Urinary bladder (tissue), 3 donors: ENCODE measurements at regions not wholly inside any gene's neighbourhood (a gene's known extent, or its start where the extent isn't known, plus 50 kb on each side); places are given as distances from the start of the nearest gene placed in this dataset.
"Not testable (repeated sequence)": the region's sequence is repeated elsewhere in the genome, so short reads cannot be mapped to it uniquely, and the experiment has no call there.

ENCODE experiments used
- DNase-seq: peaks from one replicate; pipeline ENCODE4 v3.0.0-alpha.2; 2015; ENCODE audit errors: extremely low spot score
- H3K27ac ChIP-seq: one replicate; pipeline ENCODE4 v1.5.1; 2013; ENCODE audit warnings: low read depth, mild to moderate bottlenecking, moderate library complexity
- H3K36me3 ChIP-seq: one replicate; pipeline ENCODE4 v1.6.1; 2013; ENCODE audit warnings: mild to moderate bottlenecking, moderate library complexity; ENCODE audit not compliant: insufficient read depth
- H3K4me1 ChIP-seq: one replicate; pipeline ENCODE4 v1.6.1; 2013; ENCODE audit warnings: mild to moderate bottlenecking, moderate library complexity; ENCODE audit not compliant: insufficient read depth
- H3K4me3 ChIP-seq: one replicate; pipeline ENCODE4 v1.5.1; 2013; ENCODE audit warnings: low read depth, low read length
- WGBS: extraction: QIAGEN DNeasy Blood & Tissue Kit; methylation state at CpG from one replicate; pipeline ENCODE4 v1.1.7; 2013; 5-methylcytosine and 5-hydroxymethylcytosine counted together
- donor health status: healthy with polysubstance abuse.
- donor health status: healthy.

DNA sequence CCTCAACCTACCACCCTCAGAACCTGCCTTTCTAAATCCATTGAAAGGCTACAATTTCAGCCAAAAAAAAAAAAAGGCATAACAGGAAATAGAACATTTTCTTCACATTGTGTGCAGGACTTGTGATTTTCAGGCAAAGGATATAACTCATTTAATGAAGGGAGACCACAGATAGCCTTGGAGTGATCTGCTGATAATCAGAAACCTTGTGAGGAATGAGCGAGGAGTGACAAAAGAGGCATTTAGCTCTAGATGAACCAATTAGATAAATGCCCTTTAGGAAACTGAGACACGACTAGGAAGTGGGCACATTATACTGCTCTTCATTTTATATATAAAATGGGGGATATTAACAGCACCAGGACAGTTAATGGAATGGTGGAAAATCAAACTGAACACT, 216.5 kb upstream of the GRIA4 start:
- no peak for DNase-seq
- no peaks in the 10 kb centered on the region for H3K4me1 ChIP-seq
- no peaks in the 10 kb centered on the region for H3K36me3 ChIP-seq
- 73% methylated on average over 2 of the region's 2 CpGs for WGBS
- H3K4me3 ChIP-seq = no peak overlapping the region
- H3K27ac ChIP-seq = no peak overlapping the region

DNA sequence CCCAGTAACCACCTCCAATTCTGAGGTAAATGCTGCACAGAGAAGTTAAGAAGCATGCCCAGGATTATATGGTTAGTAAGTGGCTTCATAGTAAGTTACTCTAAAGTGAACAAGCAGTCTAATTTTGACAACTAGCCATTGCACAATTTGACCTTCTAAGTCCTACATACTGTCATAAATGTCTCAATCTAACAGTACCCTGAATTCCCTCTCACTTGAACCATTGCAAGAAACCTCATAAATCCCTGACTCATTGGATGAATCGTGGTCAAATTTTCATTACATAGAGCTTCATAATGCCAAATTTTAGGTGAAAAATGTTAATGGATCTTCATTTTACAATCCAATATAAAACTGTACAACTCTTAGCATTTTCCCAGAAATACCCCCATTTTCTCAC, 217.3 kb upstream of the GRIA4 start:
- Histone ChIP-seq H3K4me3 (no peak overlapping the region), H3K36me3 (no peaks in the 10 kb centered on the region), H3K4me1 (no peaks in the 10 kb centered on the region), H3K27ac (no peak overlapping the region)
- DNase-seq = no peak
- 84% methylated on average over 1 of the region's 1 CpG for WGBS

DNA sequence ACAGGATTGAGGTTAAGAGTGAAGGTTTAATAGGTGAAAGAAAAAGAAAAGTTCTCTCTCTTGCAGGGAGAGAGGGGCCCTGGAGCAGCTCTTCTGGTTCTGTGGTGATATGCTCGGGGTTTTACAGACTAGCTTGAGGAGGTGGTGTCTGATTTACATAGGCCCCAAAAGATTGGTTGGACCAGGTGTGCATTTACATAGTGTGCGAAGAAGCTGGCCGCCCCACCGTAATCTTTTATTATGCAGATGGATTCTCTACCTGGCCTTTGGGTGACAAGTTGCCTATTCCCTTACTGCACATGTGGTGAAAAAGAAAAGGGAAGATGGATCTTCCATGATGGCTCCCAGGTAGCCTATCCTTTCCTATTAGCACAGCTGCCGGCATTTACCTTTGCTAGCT, 219.9 kb upstream of the GRIA4 start:
- H3K36me3 ChIP-seq = no peaks in the 10 kb centered on the region
- no peaks in the 10 kb centered on the region for H3K4me1 ChIP-seq
- no peak overlapping the region for H3K4me3 ChIP-seq
- no peak for DNase-seq
- WGBS = 92% methylated on average over 5 of the region's 5 CpGs
- no peak overlapping the region for H3K27ac ChIP-seq

DNA sequence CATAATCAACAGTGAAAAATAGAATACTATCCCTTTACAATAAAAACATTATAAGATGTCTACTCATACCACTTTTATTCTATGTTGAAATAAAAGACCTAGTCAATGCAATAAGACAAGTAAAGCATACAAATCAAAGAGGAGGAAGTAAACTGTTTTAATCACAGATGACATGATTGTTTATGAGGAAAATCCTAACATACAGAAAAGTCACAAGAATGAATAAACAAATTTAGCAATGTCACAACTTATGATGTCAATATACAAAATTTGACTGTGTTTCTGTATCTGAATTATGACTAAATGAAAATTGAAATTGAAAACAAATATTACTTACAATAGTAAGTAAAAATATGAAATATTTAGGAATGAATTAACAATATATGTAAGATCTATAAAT, 221.9 kb upstream of the GRIA4 start:
- Histone ChIP-seq H3K27ac (no peak overlapping the region), H3K36me3 (no peaks in the 10 kb centered on the region), H3K4me3 (no peak overlapping the region), H3K4me1 (no peaks in the 10 kb centered on the region)
- DNase-seq = no peak

DNA sequence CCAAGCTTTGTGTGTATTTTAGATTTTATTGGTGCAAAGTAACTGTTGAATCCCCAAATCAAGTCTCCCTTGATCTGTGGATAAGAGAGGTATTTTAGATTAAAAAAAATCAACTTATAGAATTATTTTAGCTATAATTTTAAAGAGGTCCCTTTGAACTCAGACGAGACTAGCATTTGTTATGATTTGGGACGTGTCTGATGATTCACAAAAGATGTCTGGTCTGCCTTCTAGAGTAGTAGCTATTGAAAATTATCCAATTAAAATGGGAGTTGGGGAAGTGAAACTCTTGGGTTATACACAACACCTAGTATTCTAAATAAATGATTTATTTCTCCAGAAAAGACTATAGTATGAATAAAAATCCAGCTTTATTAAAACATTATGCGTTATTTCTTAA, 227.9 kb upstream of the GRIA4 start:
- Histone ChIP-seq H3K4me1 (no peaks in the 10 kb centered on the region), H3K4me3 (no peak overlapping the region), H3K36me3 (no peaks in the 10 kb centered on the region), H3K27ac (no peak overlapping the region)
- no peak for DNase-seq
- 45% methylated on average over 3 of the region's 3 CpGs for WGBS

DNA sequence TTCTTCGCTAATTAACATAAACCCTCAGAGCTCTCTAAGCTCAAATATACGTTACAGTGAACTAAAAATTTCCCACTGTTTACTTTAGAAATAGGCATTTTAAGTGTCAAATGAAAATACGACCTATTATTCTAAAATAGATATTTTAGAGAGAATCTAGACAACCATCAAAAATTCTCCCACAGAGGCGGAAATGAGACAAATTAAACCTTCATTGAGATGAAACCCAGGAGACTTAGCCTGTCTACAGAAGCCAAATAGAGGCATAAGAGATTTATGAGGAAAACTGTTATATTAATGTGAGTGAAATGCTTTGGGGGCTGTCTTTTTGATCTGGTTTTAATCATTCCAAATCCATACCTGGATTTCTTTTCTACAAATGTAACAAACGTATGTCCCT, 232.0 kb upstream of the GRIA4 start:
- no peak for DNase-seq
- 76% methylated on average over 5 of the region's 5 CpGs for WGBS
- H3K4me1 ChIP-seq = no peaks in the 10 kb centered on the region
- no peaks in the 10 kb centered on the region for H3K36me3 ChIP-seq
- no peak overlapping the region for H3K27ac ChIP-seq
- no peak overlapping the region for H3K4me3 ChIP-seq

DNA sequence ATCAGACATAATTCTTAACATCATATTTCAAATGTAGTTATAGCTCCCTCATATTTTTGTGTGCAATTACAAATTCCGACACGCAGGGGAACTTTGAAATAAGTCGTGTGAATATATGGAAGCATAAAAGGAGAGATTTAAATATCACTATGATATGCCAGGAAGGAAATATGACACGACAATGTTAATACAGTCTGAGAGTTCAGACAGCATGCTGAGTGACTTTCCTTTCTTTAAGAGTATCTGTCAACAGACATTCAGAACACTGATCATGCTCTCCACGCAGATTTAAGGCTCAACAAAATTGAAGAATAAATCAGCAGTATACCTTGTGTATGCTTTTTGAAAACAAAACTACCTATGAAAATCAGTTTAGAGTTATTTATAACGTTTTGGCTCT, 232.6 kb upstream of the CARD18 start:
- DNase-seq = no peak
- H3K27ac ChIP-seq = no peak overlapping the region
- H3K4me3 ChIP-seq = no peak overlapping the region
- WGBS = 57% methylated on average over 6 of the region's 6 CpGs
- H3K36me3 ChIP-seq = no peaks in the 10 kb centered on the region
- no peaks in the 10 kb centered on the region for H3K4me1 ChIP-seq

DNA sequence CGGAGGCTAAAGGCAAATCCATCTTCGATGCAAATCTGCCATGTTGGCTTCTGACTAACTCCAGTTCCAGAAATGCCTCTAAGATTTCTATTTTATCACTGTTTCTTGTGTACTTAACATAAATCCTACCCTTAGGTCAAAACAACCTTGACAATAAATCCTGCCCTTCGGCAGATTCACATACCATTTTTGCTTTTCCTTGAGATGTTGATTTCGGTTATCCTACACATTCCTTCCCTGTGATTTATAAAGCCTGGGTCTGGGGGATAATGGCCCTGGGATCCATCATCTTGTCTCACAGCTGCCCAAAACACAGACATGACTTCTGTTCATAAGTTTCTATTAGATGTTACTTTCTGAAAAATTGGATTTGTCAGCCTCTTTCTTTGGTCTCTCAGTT, 231.7 kb upstream of the CARD18 start:
- no peak overlapping the region for H3K4me3 ChIP-seq
- no peaks in the 10 kb centered on the region for H3K4me1 ChIP-seq
- 47% methylated on average over 4 of the region's 4 CpGs for WGBS
- no peak for DNase-seq
- H3K27ac ChIP-seq = no peak overlapping the region
- no peaks in the 10 kb centered on the region for H3K36me3 ChIP-seq

DNA sequence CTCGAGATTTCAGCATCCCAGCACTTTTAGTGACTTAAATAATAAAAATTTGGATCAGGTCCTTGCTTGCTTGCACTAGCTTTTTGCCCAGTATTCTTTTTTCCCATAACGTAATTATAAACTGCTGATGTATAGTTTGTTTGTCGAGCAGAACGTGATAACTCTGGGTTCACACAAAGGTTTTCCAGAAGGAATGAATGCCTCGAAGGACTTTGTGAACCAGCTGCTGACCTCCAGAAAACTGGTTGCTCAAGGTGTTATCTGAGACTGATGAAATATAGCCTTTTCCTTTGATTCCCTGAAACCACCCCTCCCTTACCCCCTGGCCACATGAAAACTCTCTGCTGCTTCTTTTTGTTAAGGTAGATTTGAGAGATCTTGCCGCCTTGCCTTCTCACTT, 229.1 kb upstream of the CARD18 start:
- no peaks in the 10 kb centered on the region for H3K4me1 ChIP-seq
- no peak overlapping the region for H3K27ac ChIP-seq
- WGBS = 33% methylated on average over 6 of the region's 6 CpGs
- H3K36me3 ChIP-seq = no peaks in the 10 kb centered on the region
- H3K4me3 ChIP-seq = no peak overlapping the region
- no peak for DNase-seq

DNA sequence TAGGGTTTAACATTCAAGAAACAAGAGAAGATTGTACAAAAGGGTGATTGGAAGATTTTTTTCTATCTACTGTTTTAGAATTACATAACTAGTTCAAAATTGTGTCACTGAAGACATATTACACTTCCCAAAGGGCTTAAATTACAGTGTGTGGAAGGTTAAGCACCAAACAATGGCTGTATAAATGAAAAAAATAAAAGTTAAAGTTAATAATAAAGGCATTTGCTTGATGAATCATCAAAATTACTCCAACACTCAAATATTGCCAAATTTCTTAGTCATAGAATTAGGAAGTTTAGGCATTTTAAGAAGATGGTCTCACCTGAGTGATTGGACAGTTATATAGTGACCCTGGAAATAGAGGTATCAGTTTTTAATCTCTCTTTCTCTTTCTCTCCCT, 227.6 kb upstream of the CARD18 start:
- H3K36me3 ChIP-seq = no peaks in the 10 kb centered on the region
- no peak for DNase-seq
- no peaks in the 10 kb centered on the region for H3K4me1 ChIP-seq
- H3K4me3 ChIP-seq = no peak overlapping the region
- no peak overlapping the region for H3K27ac ChIP-seq

DNA sequence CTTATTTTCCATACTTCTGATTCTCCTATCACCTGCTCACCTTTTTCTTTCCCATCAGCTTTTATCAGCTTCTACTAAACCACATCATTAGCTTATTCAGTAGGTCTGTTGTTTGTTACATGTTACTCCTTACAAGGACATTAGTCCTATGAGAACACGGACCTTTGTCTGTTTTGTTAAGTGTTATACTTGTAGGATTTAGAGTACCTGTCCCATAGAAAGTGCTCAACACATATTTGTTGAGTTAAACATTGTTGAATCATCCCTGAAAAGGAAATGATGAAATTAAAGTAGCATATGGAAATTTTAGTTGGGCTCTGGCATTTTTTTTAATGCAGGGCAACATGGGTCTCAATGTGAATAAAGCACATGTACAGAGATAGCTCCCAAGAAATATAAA, 222.1 kb upstream of the CARD18 start:
- Histone ChIP-seq H3K36me3 (no peaks in the 10 kb centered on the region), H3K4me1 (no peaks in the 10 kb centered on the region), H3K4me3 (no peak overlapping the region), H3K27ac (no peak overlapping the region)
- whole genome bisulfite sequencing = 75% methylated on average over 1 of the region's 1 CpG
- no peak for DNase-seq

DNA sequence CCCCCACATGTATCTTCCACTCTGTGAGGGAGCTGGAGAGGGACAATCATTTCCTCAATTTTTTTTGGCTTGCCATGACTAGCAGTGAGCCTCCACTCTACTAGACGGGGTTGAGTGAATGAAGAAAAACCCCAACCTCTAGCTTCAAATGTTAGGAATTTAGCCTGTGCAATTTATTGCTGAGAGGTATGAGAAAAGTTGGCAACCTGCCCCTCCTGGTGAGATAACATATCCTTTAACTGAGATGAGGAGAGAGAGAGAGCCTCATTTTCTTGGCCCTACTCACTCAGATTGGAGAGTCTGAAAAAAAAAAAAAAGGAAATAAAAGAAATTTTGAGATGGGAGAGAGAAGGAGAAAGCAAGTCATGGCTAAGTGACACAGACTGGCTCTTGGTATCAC, 218.2 kb upstream of the CARD18 start:
- Histone ChIP-seq H3K4me1 (no peaks in the 10 kb centered on the region), H3K36me3 (no peaks in the 10 kb centered on the region), H3K4me3 (no peak overlapping the region), H3K27ac (no peak overlapping the region)
- 41% methylated on average over 1 of the region's 1 CpG for WGBS
- no peak for DNase-seq

DNA sequence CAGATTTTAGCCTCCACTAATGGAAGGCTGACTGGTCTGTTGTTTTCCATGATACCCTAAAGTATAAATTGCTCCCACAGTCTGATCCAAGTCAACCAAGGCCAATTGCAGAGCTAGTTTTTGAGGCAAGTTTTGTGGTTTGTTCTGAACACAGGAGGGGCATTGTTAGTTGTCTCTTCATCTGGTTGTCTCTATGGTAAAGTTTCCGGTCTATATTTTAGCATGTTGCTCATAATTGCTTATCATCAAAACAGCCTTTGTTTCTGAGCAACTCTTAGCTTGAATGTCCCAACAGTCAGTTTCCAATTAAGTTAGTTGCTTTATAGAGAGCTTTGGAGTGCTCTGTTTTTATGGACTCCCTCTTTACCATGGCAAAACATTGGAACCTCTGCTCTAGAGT, 217.6 kb upstream of the CARD18 start:
- DNase-seq = no peak
- Histone ChIP-seq H3K27ac (no peak overlapping the region), H3K4me3 (no peak overlapping the region), H3K4me1 (no peaks in the 10 kb centered on the region), H3K36me3 (no peaks in the 10 kb centered on the region)
- 91% methylated on average over 1 of the region's 1 CpG for WGBS

DNA sequence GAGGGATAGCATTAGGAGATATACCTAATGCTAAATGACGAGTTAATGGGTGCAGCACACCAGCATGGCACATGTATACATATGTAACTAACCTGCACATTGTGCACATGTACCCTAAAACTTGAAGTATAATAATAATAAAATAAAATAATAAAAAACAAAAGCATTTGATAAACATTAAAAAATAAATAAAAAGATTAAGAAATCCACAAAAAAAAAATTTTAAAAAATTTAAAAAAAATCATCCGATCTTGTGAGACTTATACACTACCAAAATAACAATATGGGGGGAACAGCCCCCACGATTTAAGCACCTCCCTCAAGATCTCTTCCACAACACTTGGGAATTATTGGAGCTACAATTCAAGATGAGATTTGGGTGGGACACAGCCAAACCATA, 210.3 kb upstream of the CARD18 start:
- H3K27ac ChIP-seq, H3K36me3 ChIP-seq, H3K4me3 ChIP-seq, H3K4me1 ChIP-seq, DNase-seq: not testable (repeated sequence)
- 88% methylated on average over 2 of the region's 3 CpGs for WGBS

DNA sequence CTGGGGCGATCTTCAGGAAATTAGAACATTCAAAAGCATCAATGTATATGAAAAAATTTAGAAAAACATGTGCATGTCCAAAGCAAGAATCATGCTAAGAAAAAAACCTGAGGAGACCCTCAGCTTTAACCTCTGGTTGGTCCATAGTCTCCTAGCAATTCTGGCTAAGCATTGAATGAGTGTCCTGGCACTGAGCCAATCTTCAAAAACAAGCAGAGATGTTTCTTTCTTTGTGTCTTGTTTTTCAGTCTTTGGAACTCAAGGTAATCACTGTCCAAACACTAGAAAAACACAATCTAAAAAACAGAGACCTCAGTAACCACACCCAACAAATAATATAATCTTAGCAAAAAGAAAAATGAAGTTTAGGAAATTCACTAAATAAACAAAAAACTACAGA, 205.4 kb upstream of the CARD18 start:
- Histone ChIP-seq H3K4me3 (no peak overlapping the region), H3K4me1 (no peaks in the 10 kb centered on the region), H3K36me3 (no peaks in the 10 kb centered on the region), H3K27ac (no peak overlapping the region)
- DNase-seq = no peak
- 91% methylated on average over 1 of the region's 1 CpG for WGBS
